Fibroblast of villous mesenchyme (primary cell): ENCODE measurements at regions not wholly inside any gene's neighbourhood (a gene's known extent, or its start where the extent isn't known, plus 50 kb on each side); places are given as distances from the start of the nearest gene placed in this dataset.

Experiments
- DNase-seq: peaks from one replicate; pipeline ENCODE4 v3.0.0-alpha.2; 2010; ENCODE audit warnings: low read depth
- H3K4me3 ChIP-seq: 2 replicates; pipeline ENCODE4 v1.5.1; 2011; ENCODE audit warnings: low read depth, mild to moderate bottlenecking, low read length
- TF ChIP-seq, protein P1 (sequence below): IDR thresholded peaks from 2 replicates; pipeline ENCODE4 v1.5.1; 2012; ENCODE audit warnings: low read depth, mild to moderate bottlenecking, low read length; ENCODE audit not compliant: insufficient read depth

DNA sequence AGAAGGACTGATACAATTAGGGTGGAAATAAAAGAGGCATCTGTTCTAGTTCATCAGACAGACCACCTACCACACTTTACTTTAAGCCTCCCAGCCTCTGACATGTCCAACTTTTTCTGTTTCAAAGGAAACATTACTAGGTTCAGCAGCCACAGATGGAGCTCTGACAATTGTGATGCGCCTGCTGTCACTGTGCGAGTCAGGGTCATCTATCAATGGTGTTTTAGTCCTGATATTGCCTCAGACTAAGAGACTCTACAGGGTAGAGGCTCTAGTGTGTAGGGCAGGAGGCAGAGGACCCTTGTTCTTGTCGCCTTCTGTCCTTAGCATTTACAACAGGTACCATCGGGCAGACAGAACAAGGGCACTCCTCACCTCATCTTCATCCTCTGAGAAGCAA lies 685.0 kb upstream of the SGCG start:
- no peak for DNase-seq
- no peak overlapping the region for H3K4me3 ChIP-seq
- TF ChIP-seq, protein P1, sequence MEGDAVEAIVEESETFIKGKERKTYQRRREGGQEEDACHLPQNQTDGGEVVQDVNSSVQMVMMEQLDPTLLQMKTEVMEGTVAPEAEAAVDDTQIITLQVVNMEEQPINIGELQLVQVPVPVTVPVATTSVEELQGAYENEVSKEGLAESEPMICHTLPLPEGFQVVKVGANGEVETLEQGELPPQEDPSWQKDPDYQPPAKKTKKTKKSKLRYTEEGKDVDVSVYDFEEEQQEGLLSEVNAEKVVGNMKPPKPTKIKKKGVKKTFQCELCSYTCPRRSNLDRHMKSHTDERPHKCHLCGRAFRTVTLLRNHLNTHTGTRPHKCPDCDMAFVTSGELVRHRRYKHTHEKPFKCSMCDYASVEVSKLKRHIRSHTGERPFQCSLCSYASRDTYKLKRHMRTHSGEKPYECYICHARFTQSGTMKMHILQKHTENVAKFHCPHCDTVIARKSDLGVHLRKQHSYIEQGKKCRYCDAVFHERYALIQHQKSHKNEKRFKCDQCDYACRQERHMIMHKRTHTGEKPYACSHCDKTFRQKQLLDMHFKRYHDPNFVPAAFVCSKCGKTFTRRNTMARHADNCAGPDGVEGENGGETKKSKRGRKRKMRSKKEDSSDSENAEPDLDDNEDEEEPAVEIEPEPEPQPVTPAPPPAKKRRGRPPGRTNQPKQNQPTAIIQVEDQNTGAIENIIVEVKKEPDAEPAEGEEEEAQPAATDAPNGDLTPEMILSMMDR: no peak

DNA sequence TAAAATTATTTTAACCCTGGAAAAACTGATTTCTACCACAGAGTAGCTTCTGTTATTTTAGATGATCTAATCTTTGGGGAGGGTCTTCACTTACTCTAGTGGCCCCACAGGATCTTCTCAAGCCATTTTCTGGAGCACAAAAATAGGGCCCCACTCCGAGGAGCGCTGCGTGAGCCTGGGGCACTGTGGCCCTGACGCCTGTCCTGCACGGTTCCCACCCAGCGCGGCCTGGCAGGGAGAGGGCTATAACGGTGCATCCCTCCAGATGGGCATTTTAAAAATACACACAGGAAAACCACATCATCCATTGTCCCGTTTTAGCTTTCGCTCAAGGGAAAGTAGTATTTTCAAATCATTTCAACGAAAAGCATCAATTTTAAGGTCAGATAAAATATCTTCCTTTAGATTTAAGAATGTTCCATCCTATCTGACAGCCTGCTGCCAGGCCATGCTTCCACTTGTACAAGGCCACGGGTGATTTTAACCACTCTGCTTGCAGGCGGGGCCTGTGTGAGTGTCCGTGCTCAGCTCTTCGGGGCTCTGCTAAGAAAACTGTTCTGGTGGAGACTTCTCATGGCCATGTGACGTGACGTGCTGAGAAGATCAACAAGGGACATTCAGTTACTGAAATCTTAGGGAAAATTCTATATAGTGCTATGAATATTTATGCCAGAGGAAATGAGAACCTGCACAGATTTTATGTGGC lies 683.8 kb upstream of the SGCG start:
- no peak overlapping the region for H3K4me3 ChIP-seq
- TF ChIP-seq, protein P1: no peak
- no peak for DNase-seq

DNA sequence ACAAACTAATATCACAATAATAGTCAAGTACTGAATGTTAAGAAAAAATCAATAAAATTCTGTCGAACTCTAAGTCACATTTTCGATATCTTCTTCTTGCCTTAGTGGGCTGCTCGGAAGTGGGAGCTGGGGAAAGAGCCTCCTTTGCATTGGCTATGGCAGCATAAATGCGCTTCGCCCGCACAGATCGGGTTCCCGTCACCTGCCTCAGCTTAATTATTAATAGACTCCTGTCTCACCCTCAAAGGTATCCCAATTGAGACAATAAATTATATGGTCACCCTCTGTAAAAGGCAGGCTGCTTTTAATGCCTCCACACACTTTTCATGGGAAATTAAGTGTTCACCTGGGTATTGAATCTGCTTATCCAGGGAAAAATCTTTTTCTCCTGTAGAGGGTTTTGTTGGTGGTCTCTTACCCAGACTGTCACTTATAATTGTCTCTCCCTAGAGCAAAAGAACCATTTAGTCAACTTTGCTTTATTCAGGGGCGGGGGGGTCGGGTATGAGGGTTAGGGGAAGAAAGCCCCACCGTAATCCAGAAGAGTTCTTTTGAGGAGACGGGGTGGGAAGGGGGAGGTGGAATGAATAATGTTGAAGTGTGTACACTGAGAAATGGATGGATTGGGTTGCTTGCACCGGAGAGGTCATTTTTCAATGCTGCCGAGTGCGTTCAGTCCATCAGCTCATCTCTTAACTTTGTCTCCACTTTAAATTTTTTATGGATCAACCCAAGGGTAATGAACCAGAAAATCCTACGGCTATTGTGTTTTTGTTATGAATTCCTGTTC lies 682.6 kb upstream of the SGCG start:
- TF ChIP-seq, protein P1: no peak
- DNase-seq: no peak
- no peak overlapping the region for H3K4me3 ChIP-seq

DNA sequence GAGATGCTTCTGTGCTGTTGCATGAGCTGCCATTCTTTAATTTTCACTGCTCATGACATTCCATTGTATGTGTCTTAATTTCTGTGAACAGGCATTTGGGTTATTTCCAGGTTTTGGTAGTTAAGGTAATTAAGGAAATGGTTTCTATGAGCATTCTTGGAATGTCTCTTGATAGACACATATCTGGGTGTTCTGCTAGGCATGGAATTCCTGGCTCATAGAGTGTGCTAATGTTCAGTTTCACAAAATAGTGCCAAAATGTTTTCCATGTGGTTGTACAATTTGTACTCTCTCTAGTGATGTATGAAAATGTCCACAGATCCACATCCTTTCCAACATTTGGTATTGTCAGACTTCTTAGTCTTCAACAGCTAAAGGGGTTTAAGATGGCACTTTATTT lies 680.9 kb upstream of the SGCG start:
- DNase-seq: no peak
- no peak overlapping the region for H3K4me3 ChIP-seq
- TF ChIP-seq, protein P1: no peak

DNA sequence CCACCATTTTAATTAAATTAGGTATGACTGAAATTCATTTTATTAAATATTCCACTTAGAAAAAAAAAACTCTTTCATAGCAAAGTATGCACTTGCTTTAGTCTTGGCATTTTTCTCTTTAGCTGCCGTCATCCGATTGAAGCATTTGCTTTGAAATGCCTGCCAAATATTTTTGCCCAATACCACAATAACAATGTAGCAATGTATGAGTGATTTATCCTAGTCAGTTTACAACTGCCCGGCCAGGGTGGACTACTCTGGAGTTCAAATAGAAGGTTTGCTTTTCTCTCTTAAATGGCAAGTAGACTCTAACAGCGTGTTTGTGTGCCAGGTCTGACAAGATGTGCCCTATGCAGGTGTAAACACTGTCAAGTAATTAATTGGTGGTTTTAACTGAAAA lies 675.3 kb upstream of the SGCG start:
- peak; percentile 44 for DNase-seq
- H3K4me3 ChIP-seq: no peak overlapping the region
- TF ChIP-seq, protein P1: no peak

DNA sequence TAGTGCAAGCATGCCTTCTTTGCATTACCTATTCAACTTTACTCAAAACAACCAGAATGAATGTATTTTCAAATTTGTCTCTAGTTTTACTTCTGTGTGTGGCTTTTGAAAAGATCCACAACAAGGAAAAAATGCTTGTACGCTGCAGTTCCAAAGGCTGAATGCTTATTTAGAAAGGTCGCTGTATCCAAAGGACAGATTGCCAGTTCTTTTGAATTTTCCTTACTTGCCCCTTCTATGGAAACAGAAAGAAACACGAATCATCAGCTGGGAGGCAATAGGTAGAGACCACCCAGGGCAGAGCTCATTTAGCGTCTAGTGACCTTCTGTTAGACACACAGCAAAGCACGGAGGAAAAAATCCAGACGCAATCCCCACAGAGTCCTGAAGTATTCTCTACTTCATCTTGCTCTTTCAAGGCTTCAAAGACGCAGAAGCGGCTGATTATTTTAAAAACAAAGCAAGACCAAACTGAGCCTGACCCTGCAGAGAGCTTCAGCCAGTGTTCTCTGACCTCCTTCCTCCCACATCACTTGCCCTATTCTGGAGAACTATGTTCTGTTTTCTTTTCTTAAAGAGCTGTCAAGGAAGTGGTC lies 674.6 kb upstream of the SGCG start:
- no peak for DNase-seq

More for the DNA sequence above, 674.6 kb upstream of the SGCG start:
- TF ChIP-seq, protein P1: peak; percentile 5
- H3K4me3 ChIP-seq: no peak overlapping the region
